K562 (cell line): ENCODE measurements at regions not wholly inside any gene's neighbourhood (a gene's known extent, or its start where the extent isn't known, plus 50 kb on each side); places are given as distances from the start of the nearest gene placed in this dataset.

Source experiments
- ATAC-seq: fragments of 200-7000 bp; cut with Tn5 transposase; 3 replicates; pipeline ENCODE4 v1.9.1; 2020; ENCODE audit warnings: moderate library complexity
- BruUV-seq: library from RNA; stranded (reverse); fragments of 400-500 nt; replicated peaks from 2 replicates; lab custom pipeline; 2021; lab: Mats Ljungman, UMichigan
- CTCF ChIA-PET: fragments of 300-600 bp; formaldehyde crosslinking; extraction: SDS; loops from one replicate; lab custom pipeline; 2021; ENCODE audit warnings: low intra/inter-chr PET ratio; lab: Yijun Ruan, JAX
- POLR2A ChIA-PET: fragments of 300-600, 350-650 bp; sonication (Branson Sonifier 250); formaldehyde crosslinking; extraction: SDS; loops from one replicate; lab custom pipeline; 2021; ENCODE audit warnings: antibody characterized with exemption, inconsistent platforms; lab: Yijun Ruan, JAX
- DNase-seq, 4 experiments: peaks; one replicate each; pipeline versions ENCODE4 v3.0.0 to v3.0.0-alpha.2; 2011 to 2018; ENCODE audit warnings: low spot score in 3 of 4, mixed read lengths in 3 of 4; ENCODE audit errors: extremely low read depth in 1 of 4
- FAIRE-seq: peaks from 2 replicates; lab custom pipeline; 2011; peaks lifted over from hg19 to GRCh38; lab: Jason Lieb, UNC
- H2AFZ ChIP-seq: 2 replicates; pipeline ENCODE4 v1.6.0; 2011; ENCODE audit warnings: low read depth, low read length, control low read depth, inconsistent platforms
- H3K27ac ChIP-seq: fragments of 200-600 bp; 3 replicates; pipeline ENCODE4 v1.8.0; 2011; ENCODE audit warnings: low read depth, mild to moderate bottlenecking, control low read depth, inconsistent platforms, low read length, moderate library complexity, mixed read lengths; ENCODE audit errors: extremely low read depth
- H3K27me3 ChIP-seq, 2 experiments: fragments of 300-600 bp in 1 of 2; 2 replicates in 1 of 2; 3 replicates in 1 of 2; pipeline versions ENCODE4 v1.6.0 to v1.8.0; 2011; ENCODE audit warnings: inconsistent platforms in 2 of 2, low read length in 2 of 2, mild to moderate bottlenecking in 1 of 2, mixed read lengths in 1 of 2, moderate library complexity in 1 of 2; ENCODE audit not compliant: control insufficient read depth in 2 of 2, insufficient read depth in 2 of 2
- H3K36me3 ChIP-seq: fragments of 300-600 bp; 3 replicates; pipeline ENCODE4 v1.8.0; 2011; ENCODE audit warnings: mild to moderate bottlenecking, low read length, inconsistent platforms; ENCODE audit not compliant: control insufficient read depth, insufficient read depth
- H3K4me1 ChIP-seq, 2 experiments: fragments of 200-600 bp in 1 of 2; replicated peaks in 1 of 2; 2 replicates in 1 of 2; 3 replicates in 1 of 2; pipeline versions ENCODE4 v1.5.1 to v1.8.0; 2011; ENCODE audit warnings: inconsistent platforms in 2 of 2, low read length in 2 of 2, mild to moderate bottlenecking in 1 of 2, mixed read lengths in 1 of 2, moderate library complexity in 1 of 2; ENCODE audit not compliant: control insufficient read depth in 2 of 2, insufficient read depth in 2 of 2
- H3K4me2 ChIP-seq: 2 replicates; pipeline ENCODE4 v1.6.1; 2011; ENCODE audit warnings: low read length, control low read depth, inconsistent platforms, mixed read lengths; ENCODE audit not compliant: insufficient read depth
- H3K4me3 ChIP-seq: fragments of 200-600 bp; sonication (generic), shearing (Covaris generic); 2 replicates; pipeline ENCODE4 v1.5.1; 2016; ENCODE audit warnings: control low read depth, inconsistent platforms
- H3K79me2 ChIP-seq: fragments of 200-600 bp; 3 replicates; pipeline ENCODE4 v1.8.0; 2011; ENCODE audit warnings: low read length, inconsistent platforms; ENCODE audit not compliant: control insufficient read depth, insufficient read depth
- H3K9ac ChIP-seq, 2 experiments: 2 replicates each; pipeline versions ENCODE4 v1.6.0 to v1.6.1; 2011; ENCODE audit warnings: low read depth in 2 of 2, low read length in 2 of 2, control low read depth in 1 of 2, inconsistent platforms in 1 of 2, mild to moderate bottlenecking in 1 of 2, mixed read lengths in 1 of 2; ENCODE audit not compliant: insufficient read depth in 1 of 2
- H3K9me1 ChIP-seq: one replicate; pipeline ENCODE4 v1.6.0; 2011; ENCODE audit warnings: inconsistent platforms, mild to moderate bottlenecking, low read length, moderate library complexity; ENCODE audit not compliant: control insufficient read depth, insufficient read depth
- H3K9me3 ChIP-seq: replicated peaks from 2 replicates; pipeline ENCODE4 v1.5.1; 2011; ENCODE audit warnings: low read depth, low read length, inconsistent platforms; ENCODE audit not compliant: control insufficient read depth, insufficient read depth
- H4K20me1 ChIP-seq: replicated peaks from 2 replicates; pipeline ENCODE4 v1.6.1; 2011; ENCODE audit warnings: low read length, inconsistent platforms, mixed read lengths; ENCODE audit not compliant: control insufficient read depth, insufficient read depth
- ILF3 ChIP-seq: fragments of 450-650 bp; IDR thresholded peaks from 2 replicates; pipeline ENCODE4 v1.6.1; 2018; ENCODE audit warnings: antibody characterized with exemption, mild to moderate bottlenecking, moderate library complexity, borderline replicate concordance
- KLF16 ChIP-seq: IDR thresholded peaks from 2 replicates; pipeline ENCODE4 v1.6.1; 2016; ENCODE audit warnings: antibody characterized with exemption
- ZNF57 ChIP-seq: fragments of 450-650 bp; formaldehyde crosslinking; IDR thresholded peaks from 2 replicates; pipeline ENCODE4 v1.4.0; 2020; ENCODE audit warnings: mild to moderate bottlenecking, moderate library complexity
- WGBS: fragments of 100-300 bp; shearing (Covaris generic); methylation state at CpG from one replicate; pipeline ENCODE4 v1.1.6; 2016; ENCODE audit warnings: low coverage, mixed read lengths; ENCODE audit not compliant: insufficient coverage; ENCODE audit errors: missing lambda C conversion rate; 5-methylcytosine and 5-hydroxymethylcytosine counted together
- in situ Hi-C: fragments of 300-500 bp; cut with MboI; formaldehyde crosslinking; loops from 4 replicates; pipeline ENCODE4 v1.15.0; 2018; ENCODE audit warnings: inconsistent platforms, mixed read lengths
- intact Hi-C: fragments of 100-400 bp; cut with micrococcal nuclease; formaldehyde crosslinking; loops from 2 replicates; pipeline ENCODE4 v1.14.2; 2022
- TF ChIP-seq, protein P1 (sequence below): fragments of 150-350 bp; IDR thresholded peaks from 2 replicates; pipeline ENCODE4 v1.6.1; 2014; ENCODE audit warnings: low read depth, mild to moderate bottlenecking, low read length, borderline replicate concordance

DNA sequence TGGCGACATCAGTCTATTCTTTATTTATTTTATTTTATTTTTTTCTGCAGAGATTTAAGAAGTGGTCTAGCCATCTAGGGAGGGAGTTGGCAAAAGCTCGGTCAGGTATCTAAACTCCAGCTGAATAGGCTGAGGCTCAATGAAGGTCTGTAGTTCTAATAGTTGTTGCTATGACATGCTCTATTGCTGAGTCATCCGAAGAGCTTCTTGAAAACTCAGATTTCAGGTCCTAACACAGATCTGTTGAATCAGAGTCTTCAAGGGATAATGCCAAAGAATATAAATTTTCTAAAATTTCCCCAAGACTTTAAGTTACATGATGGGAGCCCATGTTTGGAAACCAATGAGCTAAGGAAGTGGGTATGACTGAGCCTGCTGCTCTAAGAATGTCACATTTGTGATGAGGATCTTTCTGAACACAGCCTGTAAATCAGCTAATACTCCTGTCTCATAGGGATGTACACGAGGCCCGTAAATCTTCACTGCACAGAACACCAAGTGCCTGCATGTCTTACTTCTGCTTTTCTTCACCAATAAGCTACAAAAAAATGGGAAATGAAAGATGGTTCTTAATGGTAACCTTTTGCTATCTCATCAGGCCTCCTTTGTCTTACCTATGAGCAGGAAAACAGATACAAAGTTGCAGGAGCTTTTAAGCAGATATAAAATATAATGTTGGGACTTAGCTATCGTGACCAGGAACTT lies 901.4 kb upstream of the API5 start (continued):
- TF ChIP-seq, protein P1, sequence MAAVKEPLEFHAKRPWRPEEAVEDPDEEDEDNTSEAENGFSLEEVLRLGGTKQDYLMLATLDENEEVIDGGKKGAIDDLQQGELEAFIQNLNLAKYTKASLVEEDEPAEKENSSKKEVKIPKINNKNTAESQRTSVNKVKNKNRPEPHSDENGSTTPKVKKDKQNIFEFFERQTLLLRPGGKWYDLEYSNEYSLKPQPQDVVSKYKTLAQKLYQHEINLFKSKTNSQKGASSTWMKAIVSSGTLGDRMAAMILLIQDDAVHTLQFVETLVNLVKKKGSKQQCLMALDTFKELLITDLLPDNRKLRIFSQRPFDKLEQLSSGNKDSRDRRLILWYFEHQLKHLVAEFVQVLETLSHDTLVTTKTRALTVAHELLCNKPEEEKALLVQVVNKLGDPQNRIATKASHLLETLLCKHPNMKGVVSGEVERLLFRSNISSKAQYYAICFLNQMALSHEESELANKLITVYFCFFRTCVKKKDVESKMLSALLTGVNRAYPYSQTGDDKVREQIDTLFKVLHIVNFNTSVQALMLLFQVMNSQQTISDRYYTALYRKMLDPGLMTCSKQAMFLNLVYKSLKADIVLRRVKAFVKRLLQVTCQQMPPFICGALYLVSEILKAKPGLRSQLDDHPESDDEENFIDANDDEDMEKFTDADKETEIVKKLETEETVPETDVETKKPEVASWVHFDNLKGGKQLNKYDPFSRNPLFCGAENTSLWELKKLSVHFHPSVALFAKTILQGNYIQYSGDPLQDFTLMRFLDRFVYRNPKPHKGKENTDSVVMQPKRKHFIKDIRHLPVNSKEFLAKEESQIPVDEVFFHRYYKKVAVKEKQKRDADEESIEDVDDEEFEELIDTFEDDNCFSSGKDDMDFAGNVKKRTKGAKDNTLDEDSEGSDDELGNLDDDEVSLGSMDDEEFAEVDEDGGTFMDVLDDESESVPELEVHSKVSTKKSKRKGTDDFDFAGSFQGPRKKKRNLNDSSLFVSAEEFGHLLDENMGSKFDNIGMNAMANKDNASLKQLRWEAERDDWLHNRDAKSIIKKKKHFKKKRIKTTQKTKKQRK: no peak

DNA sequence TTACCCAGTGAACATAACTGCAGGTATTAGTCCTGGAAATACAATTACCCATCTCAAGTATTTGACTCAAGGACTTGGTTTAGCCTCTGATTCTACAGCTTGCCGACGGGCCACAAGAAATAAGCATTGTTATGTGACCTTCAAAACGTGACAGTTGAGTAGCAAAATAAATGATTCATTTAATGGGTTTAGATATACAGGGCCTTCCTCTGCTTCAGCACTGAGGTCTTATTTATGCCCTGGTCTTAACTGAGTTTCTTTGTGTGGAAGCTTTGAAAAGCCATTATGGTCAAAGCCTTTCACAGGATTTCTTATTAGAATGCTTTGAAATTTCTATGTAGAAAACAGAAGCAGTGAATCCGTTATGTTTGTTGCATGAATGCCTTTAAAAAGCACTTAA lies 899.2 kb upstream of the API5 start:
- no peaks in the 10 kb centered on the region for H3K79me2 ChIP-seq
- no TSS peak for BruUV-seq
- no peak for ATAC-seq
- in situ Hi-C loops: no loop called here
- H2AFZ ChIP-seq: no peak overlapping the region
- no peak overlapping the region for H3K27ac ChIP-seq
- H3K4me3 ChIP-seq: no peak overlapping the region
- no peak overlapping the region for H3K9ac ChIP-seq
- no peak for TF ChIP-seq KLF16
- no peak for TF ChIP-seq ILF3
- TF ChIP-seq ZNF57 (CRISPR knock-in tag): no peak
- TF ChIP-seq, all 486 proteins: peak for 0
- FAIRE-seq (no peak), DNase-seq (no peak)
- no peak overlapping the region for H3K4me2 ChIP-seq
- no peaks in the 10 kb centered on the region for H4K20me1 ChIP-seq
- ChIA-PET POLR2A (no interaction called here), CTCF (no interaction called here)
- 1% methylated on average over 4 of the region's 4 CpGs for WGBS
- no peaks in the 10 kb centered on the region for H3K9me3 ChIP-seq
- no peaks in the 10 kb centered on the region for H3K9me1 ChIP-seq
- no peaks in the 10 kb centered on the region for H3K4me1 ChIP-seq
- no peaks in the 10 kb centered on the region for H3K36me3 ChIP-seq
- no peaks in the 10 kb centered on the region for H3K27me3 ChIP-seq
- intact Hi-C loops: no loop called here
